ENCODE measurements at regions not wholly inside any gene's neighbourhood (a gene's known extent, or its start where the extent isn't known, plus 50 kb on each side); places are given as distances from the start of the nearest gene placed in this dataset.

GRCh38 chr11:115916608-115917007, 412.4 kb upstream of the CADM1 start:
- in situ Hi-C loops (cut with HindIII; ENCODE audit: low pct_unique_long_range_greater_than_20kb, low sequenced_read_pairs) = no loop called here
- DNase-seq (ENCODE audit: low read depth) = no peak

DNA sequence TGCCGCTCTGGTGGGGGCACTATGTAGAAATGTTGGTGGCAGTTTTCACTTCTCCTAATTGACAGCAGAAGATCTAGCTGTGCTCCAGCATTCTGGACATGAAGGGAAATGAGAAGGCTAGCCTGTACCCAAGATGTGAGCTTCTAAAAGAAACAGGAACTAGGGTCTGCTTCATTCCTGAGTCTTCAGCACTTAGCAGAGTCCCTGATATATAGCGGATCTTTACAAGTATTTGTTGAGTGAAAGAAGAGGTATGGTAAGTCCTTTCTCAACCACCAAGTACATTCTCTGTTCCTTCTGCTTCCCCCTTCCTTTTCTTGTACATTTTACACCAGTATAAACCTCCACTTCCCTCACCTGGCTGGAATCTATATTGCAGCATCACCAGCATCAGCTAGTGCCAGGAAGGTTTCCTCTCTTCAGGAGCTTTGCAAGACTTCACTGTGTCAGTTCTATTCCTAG, 408.3 kb upstream of the CADM1 start:
- in situ Hi-C loops (cut with HindIII; ENCODE audit: low pct_unique_long_range_greater_than_20kb, low sequenced_read_pairs) = no loop called here
- peak; percentile 38 for DNase-seq (ENCODE audit: low read depth)

DNA sequence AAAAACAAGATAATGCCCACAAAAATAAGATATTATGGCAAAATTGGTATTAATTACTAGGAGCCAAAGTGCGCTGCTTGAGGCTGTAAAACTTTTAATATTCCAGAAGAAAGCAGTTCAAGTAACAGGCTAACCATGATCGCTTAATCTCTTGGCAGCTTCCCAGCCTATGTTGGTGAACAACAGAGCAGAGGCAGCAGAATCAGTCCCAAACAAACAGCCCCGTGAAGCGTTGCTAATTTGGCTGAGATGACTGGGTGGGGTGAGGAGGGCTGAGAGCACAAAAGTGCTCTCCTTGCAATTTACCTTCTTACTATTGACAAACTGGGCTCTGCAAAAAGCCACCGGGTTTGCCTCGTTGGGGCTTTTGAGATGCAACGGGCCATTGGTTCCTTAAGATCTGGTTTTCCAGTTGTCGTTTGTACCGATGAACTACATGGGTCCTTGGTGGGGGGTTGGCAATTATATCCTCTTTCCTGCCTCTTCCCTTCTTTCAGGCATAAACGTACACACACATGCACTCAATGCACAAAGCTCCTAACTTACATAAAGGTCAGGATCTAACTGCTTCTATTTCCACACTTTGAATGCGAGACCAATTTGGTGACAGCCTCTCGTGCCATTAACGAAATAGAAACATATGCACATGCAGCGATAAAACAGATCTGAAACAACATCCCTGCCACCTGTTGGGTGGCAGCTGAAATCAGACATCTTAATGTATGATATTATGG, 407.6 kb upstream of the CADM1 start:
- no peak for DNase-seq (ENCODE audit: low read depth)
- in situ Hi-C loops (cut with HindIII; ENCODE audit: low pct_unique_long_range_greater_than_20kb, low sequenced_read_pairs) = no loop called here

GRCh38 chr11:115910379-115910778, 406.2 kb upstream of the CADM1 start:
- in situ Hi-C loops (cut with HindIII; ENCODE audit: low pct_unique_long_range_greater_than_20kb, low sequenced_read_pairs) = no loop called here
- DNase-seq (ENCODE audit: low read depth) = no peak

DNA sequence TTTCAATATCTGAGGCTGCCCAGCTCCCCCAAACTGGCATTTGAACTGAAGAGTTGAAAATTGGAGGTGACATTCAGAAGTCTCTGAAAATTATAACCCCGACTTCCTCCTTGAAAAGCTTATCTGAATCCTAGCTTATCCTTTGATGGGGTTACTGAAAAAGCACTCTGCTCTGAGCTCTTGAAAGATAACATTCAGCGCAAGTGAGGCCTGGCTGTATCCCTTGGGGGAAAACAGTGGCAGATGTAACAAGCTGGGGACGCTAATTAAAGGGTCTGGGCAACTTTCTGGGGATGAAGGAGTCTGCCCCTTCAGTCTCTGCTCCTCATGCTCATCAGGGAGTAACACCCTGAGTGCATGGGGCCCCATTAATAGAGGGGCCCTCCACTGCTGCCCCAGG, 402.0 kb upstream of the CADM1 start:
- in situ Hi-C loops (cut with HindIII; ENCODE audit: low pct_unique_long_range_greater_than_20kb, low sequenced_read_pairs) = no loop called here
- DNase-seq (ENCODE audit: low read depth) = no peak

- DNase-seq (ENCODE audit: low read depth) = no peak
- in situ Hi-C loops (cut with HindIII; ENCODE audit: low pct_unique_long_range_greater_than_20kb, low sequenced_read_pairs) = no loop called here
Observed at GRCh38 chr11:115905341-115906000, 401.3 kb upstream of the CADM1 start.

GRCh38 chr11:115903179-115903578, 399.0 kb upstream of the CADM1 start:
- DNase-seq (ENCODE audit: low read depth) = no peak
- in situ Hi-C loops (cut with HindIII; ENCODE audit: low pct_unique_long_range_greater_than_20kb, low sequenced_read_pairs) = no loop called here

GRCh38 chr11:115901069-115901468, 396.9 kb upstream of the CADM1 start:
- in situ Hi-C loops (cut with HindIII; ENCODE audit: low pct_unique_long_range_greater_than_20kb, low sequenced_read_pairs) = no loop called here
- no peak for DNase-seq (ENCODE audit: low read depth)

GRCh38 chr11:115900111-115900510, 395.9 kb upstream of the CADM1 start:
- DNase-seq (ENCODE audit: low read depth) = no peak
- in situ Hi-C loops (cut with HindIII; ENCODE audit: low pct_unique_long_range_greater_than_20kb, low sequenced_read_pairs) = no loop called here

DNA sequence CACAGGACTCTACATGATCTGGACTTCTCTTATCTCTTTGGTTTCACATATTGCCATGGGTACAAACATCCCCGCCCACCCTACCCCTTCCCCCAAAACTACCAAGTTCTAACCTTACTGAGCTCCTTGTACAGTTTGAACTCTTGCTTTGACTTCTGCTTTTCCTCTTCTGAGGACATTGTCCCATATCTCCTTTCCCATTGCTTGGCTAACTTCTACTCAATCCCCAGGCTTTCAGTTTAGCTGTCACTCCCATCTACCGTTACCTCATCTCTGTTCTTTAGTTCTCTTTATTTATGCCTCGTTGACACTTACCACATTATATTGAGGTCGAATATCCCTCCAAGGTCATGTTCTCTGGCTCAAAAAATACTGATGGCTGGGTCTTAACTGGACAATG, 393.5 kb upstream of the CADM1 start:
- in situ Hi-C loops (cut with HindIII; ENCODE audit: low pct_unique_long_range_greater_than_20kb, low sequenced_read_pairs) = no loop called here
- no peak for DNase-seq (ENCODE audit: low read depth)

- in situ Hi-C loops (cut with HindIII; ENCODE audit: low pct_unique_long_range_greater_than_20kb, low sequenced_read_pairs) = no loop called here
- DNase-seq (ENCODE audit: low read depth) = no peak
Observed at GRCh38 chr11:115896084-115896483, 391.9 kb upstream of the CADM1 start.

DNA sequence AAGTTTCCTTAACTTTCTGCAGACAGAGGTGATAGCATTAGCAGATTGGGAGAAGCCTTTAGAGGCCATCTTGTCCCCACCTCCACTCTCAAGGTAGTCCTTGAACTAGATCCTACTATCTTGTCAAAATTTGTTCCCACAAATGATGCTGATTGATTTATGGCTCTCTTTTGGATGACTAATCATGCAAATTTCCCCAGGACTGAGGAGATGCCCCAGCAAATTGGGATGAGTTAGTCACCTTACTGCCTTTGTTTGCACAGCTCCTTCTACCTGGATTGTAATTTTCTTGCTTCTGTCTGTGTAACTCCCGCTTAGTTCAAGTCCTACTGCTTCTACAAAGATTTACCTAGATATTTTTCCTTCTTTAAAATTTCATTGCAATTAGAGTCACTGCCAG, 391.4 kb upstream of the CADM1 start:
- in situ Hi-C loops (cut with HindIII; ENCODE audit: low pct_unique_long_range_greater_than_20kb, low sequenced_read_pairs) = no loop called here
- peak; percentile 21 for DNase-seq (ENCODE audit: low read depth)

GRCh38 chr11:115894176-115894575, 390.0 kb upstream of the CADM1 start:
- DNase-seq (ENCODE audit: low read depth) = no peak
- in situ Hi-C loops (cut with HindIII; ENCODE audit: low pct_unique_long_range_greater_than_20kb, low sequenced_read_pairs) = no loop called here

- DNase-seq (ENCODE audit: low read depth) = peak; percentile 71
- in situ Hi-C loops (cut with HindIII; ENCODE audit: low pct_unique_long_range_greater_than_20kb, low sequenced_read_pairs) = no loop called here
Observed at GRCh38 chr11:115893461-115894099, 389.4 kb upstream of the CADM1 start.

DNA sequence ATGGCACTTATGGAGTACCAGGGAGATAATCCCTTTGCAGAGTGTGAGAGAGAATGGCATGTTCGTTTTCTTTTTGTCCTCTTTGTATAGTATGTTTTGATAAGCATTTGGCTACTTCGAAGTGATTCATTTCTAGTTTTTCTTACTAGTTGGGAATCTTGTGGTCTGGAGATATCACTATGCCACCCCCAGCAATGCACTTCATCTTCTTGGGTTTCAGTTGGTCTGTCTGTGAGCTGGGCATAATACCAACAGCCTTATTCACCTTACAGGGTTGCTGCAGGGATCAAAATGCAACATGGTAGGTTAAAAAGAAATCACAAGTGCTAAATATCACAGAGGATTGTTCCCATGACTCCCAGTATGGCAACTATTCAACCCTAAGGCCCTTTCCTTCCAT, 387.8 kb upstream of the CADM1 start:
- in situ Hi-C loops (cut with HindIII; ENCODE audit: low pct_unique_long_range_greater_than_20kb, low sequenced_read_pairs) = no loop called here
- no peak for DNase-seq (ENCODE audit: low read depth)

- in situ Hi-C loops (cut with HindIII; ENCODE audit: low pct_unique_long_range_greater_than_20kb, low sequenced_read_pairs) = no loop called here
- no peak for DNase-seq (ENCODE audit: low read depth)
Observed at GRCh38 chr11:115891581-115891980, 387.4 kb upstream of the CADM1 start.

DNA sequence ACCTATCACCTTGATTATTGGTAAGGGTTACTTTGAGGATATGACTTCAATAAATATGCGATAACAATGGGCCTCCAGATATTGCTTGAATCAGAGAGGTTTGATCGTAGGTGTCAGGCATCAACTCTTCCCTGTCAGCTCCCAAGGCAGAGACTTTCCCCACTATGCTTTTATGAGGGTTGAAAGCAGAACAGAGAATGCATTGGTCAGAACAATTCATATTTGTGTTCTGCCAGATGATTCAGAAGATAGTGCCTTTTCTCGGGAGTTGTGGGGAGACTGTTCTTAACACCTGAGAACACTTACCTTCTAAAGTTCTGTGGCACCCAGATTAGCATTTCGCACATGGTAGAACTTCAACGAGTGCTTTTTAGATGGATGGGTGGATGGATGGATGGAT, 386.3 kb upstream of the CADM1 start:
- in situ Hi-C loops (cut with HindIII; ENCODE audit: low pct_unique_long_range_greater_than_20kb, low sequenced_read_pairs) = no loop called here
- no peak for DNase-seq (ENCODE audit: low read depth)

- in situ Hi-C loops (cut with HindIII; ENCODE audit: low pct_unique_long_range_greater_than_20kb, low sequenced_read_pairs) = no loop called here
- DNase-seq (ENCODE audit: low read depth) = no peak
Observed at GRCh38 chr11:115889712-115890111, 385.5 kb upstream of the CADM1 start.

- DNase-seq (ENCODE audit: low read depth) = no peak
- in situ Hi-C loops (cut with HindIII; ENCODE audit: low pct_unique_long_range_greater_than_20kb, low sequenced_read_pairs) = no loop called here
Observed at GRCh38 chr11:115887727-115888126, 383.5 kb upstream of the CADM1 start.

GRCh38 chr11:115887316-115887715, 383.1 kb upstream of the CADM1 start:
- DNase-seq (ENCODE audit: low read depth) = no peak
- in situ Hi-C loops (cut with HindIII; ENCODE audit: low pct_unique_long_range_greater_than_20kb, low sequenced_read_pairs) = no loop called here

All from Caki2 (cell line).